Cardiac muscle cell (in vitro differentiated cells and primary cell): ENCODE measurements at regions not wholly inside any gene's neighbourhood (a gene's known extent, or its start where the extent isn't known, plus 50 kb on each side); places are given as distances from the start of the nearest gene placed in this dataset.

Experiments
- DNase-seq, 2 donors: peaks; one replicate each; pipeline versions ENCODE4 v3.0.0 to v3.0.0-alpha.2; 2010 to 2017; ENCODE audit warnings: low read depth in 1 of 2, low spot score in 1 of 2
- H3K27ac ChIP-seq: fragments of 200-600 bp; sonication (generic); 2 replicates; pipeline ENCODE4 v1.5.1; 2016
- H3K27me3 ChIP-seq: fragments of 200-600 bp; sonication (generic); 2 replicates; pipeline ENCODE4 v1.6.0; 2016; ENCODE audit warnings: control low read depth
- H3K36me3 ChIP-seq: fragments of 200-600 bp; sonication (generic); 2 replicates; pipeline ENCODE4 v1.5.1; 2016; ENCODE audit warnings: control low read depth
- H3K4me1 ChIP-seq: fragments of 200-600 bp; sonication (generic); 2 replicates; pipeline ENCODE4 v1.8.1; 2017; ENCODE audit warnings: low read depth, mild to moderate bottlenecking, mixed run types
- H3K4me3 ChIP-seq: fragments of 200-600 bp; sonication (generic); 2 replicates; pipeline ENCODE4 v1.5.1; 2016; ENCODE audit warnings: mild to moderate bottlenecking
- H3K9me3 ChIP-seq: fragments of 200-600 bp; sonication (generic); 2 replicates; pipeline ENCODE4 v1.5.1; 2017; ENCODE audit warnings: low read depth, mild to moderate bottlenecking, control low read depth
- TF ChIP-seq, protein P1 (sequence below): IDR thresholded peaks from 2 replicates; pipeline ENCODE4 v1.5.1; 2012; ENCODE audit warnings: low read depth, mild to moderate bottlenecking, low read length

DNA sequence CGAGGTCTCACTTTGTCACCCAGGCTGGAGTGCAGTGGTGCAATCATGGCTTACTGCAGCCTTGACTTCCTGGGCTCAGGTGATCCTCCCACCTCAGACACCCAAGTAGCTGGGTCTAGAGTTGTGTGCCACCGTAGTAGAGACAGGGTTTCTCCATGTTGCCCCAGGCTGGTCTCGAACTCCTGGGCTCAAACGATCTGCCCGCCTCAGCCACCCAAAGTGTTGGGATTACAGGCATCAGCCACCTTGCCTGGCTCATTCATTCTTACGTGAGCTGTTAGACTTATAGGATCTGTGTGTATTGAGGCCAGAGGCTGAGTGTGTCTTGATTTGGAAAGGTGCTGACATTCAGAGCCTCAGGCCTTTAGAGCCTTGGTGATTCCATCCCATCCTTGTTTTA, 128.1 kb downstream of the SLC25A47 start:
- H3K4me1 ChIP-seq = no peaks in the 10 kb centered on the region
- H3K4me3 ChIP-seq = no peak overlapping the region
- no peaks in the 10 kb centered on the region for H3K9me3 ChIP-seq
- no peaks in the 10 kb centered on the region for H3K27me3 ChIP-seq
- H3K27ac ChIP-seq = no peak overlapping the region
- H3K36me3 ChIP-seq = no peaks in the 10 kb centered on the region
- TF ChIP-seq, protein P1, sequence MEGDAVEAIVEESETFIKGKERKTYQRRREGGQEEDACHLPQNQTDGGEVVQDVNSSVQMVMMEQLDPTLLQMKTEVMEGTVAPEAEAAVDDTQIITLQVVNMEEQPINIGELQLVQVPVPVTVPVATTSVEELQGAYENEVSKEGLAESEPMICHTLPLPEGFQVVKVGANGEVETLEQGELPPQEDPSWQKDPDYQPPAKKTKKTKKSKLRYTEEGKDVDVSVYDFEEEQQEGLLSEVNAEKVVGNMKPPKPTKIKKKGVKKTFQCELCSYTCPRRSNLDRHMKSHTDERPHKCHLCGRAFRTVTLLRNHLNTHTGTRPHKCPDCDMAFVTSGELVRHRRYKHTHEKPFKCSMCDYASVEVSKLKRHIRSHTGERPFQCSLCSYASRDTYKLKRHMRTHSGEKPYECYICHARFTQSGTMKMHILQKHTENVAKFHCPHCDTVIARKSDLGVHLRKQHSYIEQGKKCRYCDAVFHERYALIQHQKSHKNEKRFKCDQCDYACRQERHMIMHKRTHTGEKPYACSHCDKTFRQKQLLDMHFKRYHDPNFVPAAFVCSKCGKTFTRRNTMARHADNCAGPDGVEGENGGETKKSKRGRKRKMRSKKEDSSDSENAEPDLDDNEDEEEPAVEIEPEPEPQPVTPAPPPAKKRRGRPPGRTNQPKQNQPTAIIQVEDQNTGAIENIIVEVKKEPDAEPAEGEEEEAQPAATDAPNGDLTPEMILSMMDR = no peak
- DNase-seq = no peak

DNA sequence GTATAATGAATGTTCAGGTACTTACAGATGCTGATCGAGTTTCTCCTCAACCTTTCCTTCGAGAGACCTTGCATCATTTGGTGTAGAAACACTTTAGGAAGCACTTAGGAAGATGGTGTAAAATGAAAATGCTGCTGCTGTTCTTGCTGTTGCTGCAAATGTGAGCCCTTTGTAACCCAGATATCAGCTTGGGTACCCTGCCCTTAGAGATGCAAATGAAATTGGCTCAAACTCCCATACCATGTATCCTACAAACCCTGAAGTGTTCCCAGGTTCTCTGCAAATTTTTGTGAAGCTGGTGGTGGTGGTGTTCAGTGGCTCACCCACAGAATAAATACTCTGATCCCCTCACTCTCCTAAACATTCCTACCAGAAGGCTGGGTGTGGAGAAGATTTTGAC, 130.8 kb downstream of the SLC25A47 start:
- Histone ChIP-seq H3K27ac (no peak overlapping the region), H3K9me3 (no peaks in the 10 kb centered on the region), H3K4me1 (no peaks in the 10 kb centered on the region), H3K4me3 (no peak overlapping the region), H3K27me3 (no peaks in the 10 kb centered on the region), H3K36me3 (no peaks in the 10 kb centered on the region)
- TF ChIP-seq, protein P1 = no peak
- no peak for DNase-seq

DNA sequence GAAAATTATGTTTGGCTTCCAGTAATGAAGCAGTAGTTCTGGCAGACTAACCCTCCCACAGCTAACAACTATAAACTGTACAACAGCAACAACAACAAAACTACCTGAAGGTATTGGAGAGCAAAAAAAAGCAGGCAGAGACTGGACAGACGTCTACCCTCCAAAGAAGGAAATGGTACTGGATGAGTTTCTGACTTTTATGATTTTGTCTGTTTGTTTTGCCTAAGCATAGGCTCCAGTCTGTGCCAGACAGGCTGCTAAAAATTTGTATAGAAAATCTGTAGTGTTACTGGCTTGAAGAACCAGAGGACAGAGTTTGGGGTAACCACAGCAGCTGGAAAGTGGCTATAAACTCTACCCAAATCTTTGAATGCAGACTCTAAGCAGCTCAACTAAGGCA, 131.3 kb downstream of the SLC25A47 start:
- no peaks in the 10 kb centered on the region for H3K4me1 ChIP-seq
- no peaks in the 10 kb centered on the region for H3K36me3 ChIP-seq
- H3K27me3 ChIP-seq = no peaks in the 10 kb centered on the region
- H3K4me3 ChIP-seq = no peak overlapping the region
- no peak for DNase-seq
- H3K27ac ChIP-seq = no peak overlapping the region
- TF ChIP-seq, protein P1 = no peak
- H3K9me3 ChIP-seq = no peaks in the 10 kb centered on the region

DNA sequence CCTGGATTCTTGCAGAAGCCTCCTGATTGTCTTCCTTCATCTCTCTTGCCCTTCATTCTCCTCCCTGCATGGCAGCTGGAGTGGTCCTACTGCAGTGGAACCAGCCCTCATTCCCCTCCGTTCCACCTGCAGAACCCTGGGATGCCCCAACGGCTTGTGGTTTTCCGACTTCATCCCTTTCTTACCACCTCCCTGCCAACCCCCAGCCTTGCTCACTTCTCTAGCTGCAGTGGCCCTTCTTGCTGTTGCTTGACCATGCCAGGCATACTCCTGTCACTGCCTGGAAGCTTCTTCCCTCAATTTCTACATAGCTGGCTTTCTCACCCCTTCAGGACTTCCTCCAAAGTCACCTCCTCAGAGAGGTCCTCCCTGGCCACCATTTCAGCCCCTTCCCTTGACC, 123.3 kb downstream of the BEGAIN start:
- TF ChIP-seq, protein P1 = no peak
- H3K4me1 ChIP-seq = no peaks in the 10 kb centered on the region
- no peak overlapping the region for H3K27ac ChIP-seq
- peaks cover 6% of the 10 kb centered on the region for H3K27me3 ChIP-seq
- no peak overlapping the region for H3K4me3 ChIP-seq
- H3K36me3 ChIP-seq = no peaks in the 10 kb centered on the region
- no peaks in the 10 kb centered on the region for H3K9me3 ChIP-seq
- DNase-seq = no peak

DNA sequence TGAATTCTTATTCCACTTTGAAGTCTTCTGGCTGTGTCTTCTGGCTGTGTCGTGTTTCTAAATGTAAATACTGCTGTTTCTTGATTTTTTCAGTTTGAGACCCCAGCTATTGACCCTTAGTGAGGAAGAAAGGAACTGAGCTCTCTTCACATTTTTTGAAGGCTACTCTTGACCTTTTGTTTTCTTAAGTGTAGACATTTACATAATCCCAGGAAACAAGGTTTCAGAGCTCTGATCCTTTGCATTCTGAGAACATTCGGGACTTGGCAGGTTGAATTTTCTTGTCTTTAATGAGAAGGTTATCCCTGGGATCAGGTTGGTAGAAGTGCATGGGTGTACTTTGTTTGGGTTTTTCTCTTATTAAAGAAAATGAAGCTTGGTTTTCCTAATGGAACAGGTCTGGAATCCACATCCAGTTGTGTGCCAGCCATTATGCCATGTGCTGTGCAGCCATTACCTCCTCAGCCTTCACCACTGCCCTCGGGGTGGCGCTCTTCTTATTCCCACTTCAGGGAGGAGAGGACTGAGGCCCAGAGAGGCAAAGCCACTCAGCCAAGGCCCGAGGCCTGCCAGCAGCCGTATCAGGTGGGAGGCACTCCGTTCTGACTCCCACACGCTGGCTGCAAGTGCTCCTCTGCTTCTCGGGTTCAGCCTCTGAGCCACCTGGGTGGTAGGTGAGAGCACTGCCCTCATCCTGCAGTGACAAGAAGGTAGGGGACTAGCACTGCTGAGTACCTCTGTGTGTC, 120.9 kb downstream of the BEGAIN start:
- H3K4me3 ChIP-seq = no peak overlapping the region
- peaks cover 6% of the 10 kb centered on the region for H3K27me3 ChIP-seq
- no peaks in the 10 kb centered on the region for H3K36me3 ChIP-seq
- DNase-seq = no peak
- no peak overlapping the region for H3K27ac ChIP-seq
- no peaks in the 10 kb centered on the region for H3K4me1 ChIP-seq
- H3K9me3 ChIP-seq = no peaks in the 10 kb centered on the region
- TF ChIP-seq, protein P1 = no peak
